ENCODE measurements at regions not wholly inside any gene's neighbourhood (a gene's known extent, or its start where the extent isn't known, plus 50 kb on each side); places are given as distances from the start of the nearest gene placed in this dataset.

GRCh38 chr14:59131938-59132795 is 56.3 kb upstream of the DAAM1 start:
- CTCF ChIA-PET: interaction anchor here (0.9 to 2.4 kb wide), 3 partner anchors 166 to 312 kb away, joined by 3 to 10 read pairs (median 6); no protein-coding TSS in a partner anchor
- in situ Hi-C loops (cut with MboI): no loop called here

More at GRCh38 chr14:59131938-59132795, 56.3 kb upstream of the DAAM1 start:
- Histone ChIP-seq H4K20me1 (ENCODE audit: control insufficient read depth, insufficient read depth) (no peaks in the 10 kb centered on the region), H2AFZ (ENCODE audit: control insufficient read depth, low read depth, low read length) (no peak overlapping the region), H3K4me3 (no peak overlapping the region), H3K79me2 (ENCODE audit: control insufficient read depth, insufficient read depth, low read length) (no peaks in the 10 kb centered on the region), H3K27ac (ENCODE audit: control insufficient read depth, insufficient read depth) (no peak overlapping the region), H3K9me3 (replicated peaks; ENCODE audit: control insufficient read depth, insufficient read depth, low read length) (no peaks in the 10 kb centered on the region), H3K4me1 (ENCODE audit: control insufficient read depth, insufficient read depth, low read length) (no peaks in the 10 kb centered on the region), H3K36me3 (ENCODE audit: control insufficient read depth in 2 of 2, insufficient read depth in 2 of 2, low read length in 1 of 2) (no peaks in the 10 kb centered on the region), H3K4me2 (ENCODE audit: control insufficient read depth, insufficient read depth) (no peak overlapping the region), H3K27me3 (replicated peaks in 1 of 2; ENCODE audit: control insufficient read depth in 2 of 2, insufficient read depth in 2 of 2, low read length in 1 of 2) (no peaks in the 10 kb centered on the region), H3K9ac (ENCODE audit: control insufficient read depth, insufficient read depth, low read length) (no peak overlapping the region)
- peak; percentile 65 for ATAC-seq
- FAIRE-seq: no peak
- TF ChIP-seq SPI1 (IDR thresholded peaks at IDR 0.05; ENCODE audit: borderline replicate concordance, insufficient read depth, low read depth, low read length) (no peak), NR2F1 (conservative IDR thresholded peaks at IDR 0.05) (0 out of 2 replicates have a peak, but pooled peaks have one; percentile 30), BHLHE40 (IDR thresholded peaks at IDR 0.05; ENCODE audit: borderline replicate concordance in 1 of 2, low read depth in 2 of 2, low read length in 1 of 2) (peak; percentile 89 to 90), MTA2 (IDR thresholded peaks at IDR 0.05; ENCODE audit: low read depth) (peak; percentile 67), NR2C1 (IDR thresholded peaks at IDR 0.05) (no peak)
- TF ChIP-seq, protein P1, sequence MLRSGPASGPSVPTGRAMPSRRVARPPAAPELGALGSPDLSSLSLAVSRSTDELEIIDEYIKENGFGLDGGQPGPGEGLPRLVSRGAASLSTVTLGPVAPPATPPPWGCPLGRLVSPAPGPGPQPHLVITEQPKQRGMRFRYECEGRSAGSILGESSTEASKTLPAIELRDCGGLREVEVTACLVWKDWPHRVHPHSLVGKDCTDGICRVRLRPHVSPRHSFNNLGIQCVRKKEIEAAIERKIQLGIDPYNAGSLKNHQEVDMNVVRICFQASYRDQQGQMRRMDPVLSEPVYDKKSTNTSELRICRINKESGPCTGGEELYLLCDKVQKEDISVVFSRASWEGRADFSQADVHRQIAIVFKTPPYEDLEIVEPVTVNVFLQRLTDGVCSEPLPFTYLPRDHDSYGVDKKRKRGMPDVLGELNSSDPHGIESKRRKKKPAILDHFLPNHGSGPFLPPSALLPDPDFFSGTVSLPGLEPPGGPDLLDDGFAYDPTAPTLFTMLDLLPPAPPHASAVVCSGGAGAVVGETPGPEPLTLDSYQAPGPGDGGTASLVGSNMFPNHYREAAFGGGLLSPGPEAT (IDR thresholded peaks at IDR 0.05; ENCODE audit: low read depth): no peak
- ChIA-PET RAD21 (ENCODE audit: unreplicated experiment) (interaction anchor here (1.5 to 2.3 kb wide), 2 partner anchors 312 to 631 kb away, joined by 5 read pairs; no protein-coding TSS in a partner anchor), POLR2A (no interaction called here), SMC1A (ENCODE audit: uncharacterized antibody, unreplicated experiment) (interaction anchor here (1.0 to 3.1 kb wide), 8 partner anchors 8 to 312 kb away, joined by 3 to 11 read pairs (median 8); partner anchors contain the start of gene DAAM1)
- BruUV-seq (replicated peaks): no TSS peak
- WGBS (ENCODE audit: insufficient coverage, insufficient replicate concordance, low lambda C conversion rate, missing lambda C conversion rate): 66% methylated on average over 5 of the region's 5 CpGs
- intact Hi-C loops (cut with micrococcal nuclease; ENCODE audit: unreplicated experiment): loop anchor here (1.0 kb wide), 1 partner anchor 58 kb away; no protein-coding TSS in a partner anchor
- no peak for DNase-seq (ENCODE audit: low read depth, low spot score)

Data from GM12878 (cell line).